Activated T-cell treated with anti-CD3 and anti-CD28 coated beads, Interleukin-2, amount 50 U/mL, for 24 hours (primary cell): ENCODE measurements at regions not wholly inside any gene's neighbourhood (a gene's known extent, or its start where the extent isn't known, plus 50 kb on each side); places are given as distances from the start of the nearest gene placed in this dataset.

Experiments
- DNase-seq: peaks from one replicate; pipeline ENCODE4 v3.0.0-alpha.2; 2020
- H3K27ac Mint-ChIP-seq: 2 replicates; pipeline ENCODE4 v1.8.0; 2020; ENCODE audit warnings: mild to moderate bottlenecking, mixed read lengths
- H3K27me3 Mint-ChIP-seq: 2 replicates; pipeline ENCODE4 v1.8.0; 2020; ENCODE audit warnings: mixed read lengths
- H3K36me3 Mint-ChIP-seq: 2 replicates; pipeline ENCODE4 v1.8.0; 2020; ENCODE audit warnings: low read depth, mixed read lengths
- H3K4me1 Mint-ChIP-seq: 2 replicates; pipeline ENCODE4 v1.8.0; 2020; ENCODE audit warnings: low read depth, mixed read lengths
- H3K4me3 Mint-ChIP-seq: 2 replicates; pipeline ENCODE4 v1.8.0; 2020; ENCODE audit warnings: mild to moderate bottlenecking, moderate library complexity, mixed read lengths
- H3K9me3 Mint-ChIP-seq: 2 replicates; pipeline ENCODE4 v1.8.0; 2020; ENCODE audit warnings: mixed read lengths

DNA sequence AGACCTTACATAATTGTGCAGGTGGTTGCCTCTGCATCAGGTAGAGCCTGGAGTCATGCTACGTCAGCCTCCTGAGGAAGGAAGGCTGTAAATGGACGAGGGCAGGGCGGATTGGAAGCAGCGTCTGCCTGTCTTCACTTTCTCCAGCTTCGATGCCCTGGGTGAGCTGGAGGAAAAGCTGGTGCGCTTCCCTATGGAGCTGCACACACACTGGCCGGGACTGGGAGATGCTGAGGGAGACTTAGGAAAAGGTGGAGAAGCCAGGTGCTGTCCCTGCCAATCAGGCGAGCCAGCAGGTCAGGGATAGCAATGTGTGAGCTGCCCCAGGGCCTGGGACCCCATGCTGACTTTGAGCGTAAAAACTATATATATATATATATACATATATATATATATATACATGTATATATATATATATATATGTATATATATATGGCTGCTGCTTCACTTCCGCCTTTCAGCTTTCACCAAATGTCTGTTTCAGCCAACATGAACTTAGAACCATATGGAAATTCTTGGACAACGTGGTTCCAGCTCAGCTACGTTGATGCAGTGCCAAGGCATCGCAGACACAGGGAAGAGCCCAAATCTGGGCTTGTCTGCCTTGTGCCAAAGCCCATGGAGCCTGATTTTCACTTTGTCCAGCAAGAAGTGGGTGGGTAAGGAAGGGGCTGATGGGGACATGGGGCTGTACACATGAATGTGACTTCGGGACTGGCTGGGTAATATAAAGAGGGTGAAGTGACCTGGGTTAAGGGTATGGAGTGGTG lies 71.5 kb upstream of the NKD1 start:
- Mint-ChIP-seq H3K9me3 (no peaks in the 10 kb centered on the region), H3K27me3 (no peaks in the 10 kb centered on the region), H3K4me3 (no peak overlapping the region), H3K27ac (no peak overlapping the region), H3K36me3 (no peaks in the 10 kb centered on the region), H3K4me1 (peaks cover 22% of the 10 kb centered on the region)
- no peak for DNase-seq

DNA sequence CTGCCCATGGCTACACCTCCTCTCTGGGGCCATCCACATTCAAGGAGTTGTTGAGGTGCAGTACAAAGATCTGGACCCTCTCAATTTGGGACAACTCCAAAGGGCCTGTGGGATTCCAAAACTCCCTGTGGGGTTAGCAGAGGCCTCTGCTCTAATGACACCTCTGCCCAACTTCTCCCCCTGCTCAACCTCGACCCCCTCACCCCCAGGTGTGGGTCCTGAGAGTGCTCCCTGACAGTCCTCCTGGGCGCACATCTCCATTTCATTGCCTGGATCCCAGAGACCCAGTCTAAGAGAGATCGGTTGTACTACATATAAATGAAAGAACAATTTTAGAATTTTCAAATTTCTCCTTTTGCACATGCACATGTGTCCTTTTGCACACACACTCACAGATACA lies 73.0 kb upstream of the NKD1 start:
- DNase-seq, result no peak
- H3K36me3 Mint-ChIP-seq, result no peaks in the 10 kb centered on the region
- no peaks in the 10 kb centered on the region for H3K27me3 Mint-ChIP-seq
- no peak overlapping the region for H3K27ac Mint-ChIP-seq
- H3K4me1 Mint-ChIP-seq, result peaks cover 22% of the 10 kb centered on the region
- no peak overlapping the region for H3K4me3 Mint-ChIP-seq
- H3K9me3 Mint-ChIP-seq, result no peaks in the 10 kb centered on the region

GRCh38 chr16:50474138-50474537 lies 74.1 kb upstream of the NKD1 start:
- Mint-ChIP-seq H3K4me3 (no peak overlapping the region), H3K27ac (peak overlapping the region; percentile 82), H3K4me1 (peaks cover 22% of the 10 kb centered on the region), H3K36me3 (no peaks in the 10 kb centered on the region), H3K9me3 (no peaks in the 10 kb centered on the region), H3K27me3 (peaks cover 3% of the 10 kb centered on the region)
- no peak for DNase-seq

DNA sequence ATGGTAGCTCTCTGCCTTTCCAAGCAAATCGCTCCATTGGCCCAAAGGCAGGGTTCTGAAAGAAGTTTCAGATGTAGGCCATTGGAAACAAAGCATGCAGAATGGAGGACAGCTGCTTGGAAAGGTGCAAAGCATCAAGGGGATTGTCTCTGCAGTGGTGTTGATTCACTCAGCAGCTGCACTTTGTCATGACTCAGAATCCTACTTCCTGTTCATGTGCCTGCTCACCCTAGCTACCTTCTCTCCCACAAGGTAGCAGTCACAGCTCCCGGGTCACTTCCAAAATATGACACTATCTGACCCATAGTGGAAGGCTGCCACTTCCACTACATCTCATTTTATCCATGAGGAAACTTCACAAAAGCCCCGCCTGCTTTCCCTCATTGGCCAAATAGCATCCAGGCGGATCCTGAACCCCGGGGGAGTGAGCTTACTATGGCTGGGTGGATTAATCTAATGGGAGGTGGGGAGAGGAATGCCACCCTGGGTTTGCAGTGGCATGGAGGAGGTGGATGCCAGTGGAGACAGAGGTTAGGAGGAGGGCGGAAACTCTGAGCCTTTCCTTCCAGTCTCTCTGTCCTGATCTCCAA lies 74.7 kb upstream of the NKD1 start:
- Mint-ChIP-seq H3K4me3 (no peak overlapping the region), H3K4me1 (peaks cover 25% of the 10 kb centered on the region), H3K9me3 (no peaks in the 10 kb centered on the region), H3K27ac (peak overlapping the region; percentile 82), H3K27me3 (peaks cover 10% of the 10 kb centered on the region), H3K36me3 (no peaks in the 10 kb centered on the region)
- no peak for DNase-seq

DNA sequence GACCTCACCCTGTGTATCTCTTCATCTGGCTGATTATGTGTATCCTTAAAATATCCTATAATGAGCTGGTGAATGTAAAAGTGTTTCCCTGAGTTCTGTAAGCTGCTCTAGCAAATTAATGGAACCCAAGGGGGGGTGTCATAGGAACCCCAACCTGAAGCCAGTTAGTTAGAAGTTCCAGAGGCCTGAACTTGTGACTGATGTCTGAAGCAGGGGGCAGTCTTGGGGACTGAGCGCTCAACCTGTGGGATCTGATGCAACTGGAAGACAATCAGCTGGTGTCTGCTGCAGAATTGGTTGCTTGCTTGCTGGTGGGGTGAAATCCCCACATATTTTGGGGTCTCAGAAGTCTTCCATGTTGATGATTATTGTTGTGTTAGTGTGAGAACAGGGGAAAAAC lies 75.7 kb upstream of the NKD1 start:
- Mint-ChIP-seq H3K4me1 (peaks cover 31% of the 10 kb centered on the region), H3K27me3 (peaks cover 15% of the 10 kb centered on the region)
- no peak for DNase-seq

DNA sequence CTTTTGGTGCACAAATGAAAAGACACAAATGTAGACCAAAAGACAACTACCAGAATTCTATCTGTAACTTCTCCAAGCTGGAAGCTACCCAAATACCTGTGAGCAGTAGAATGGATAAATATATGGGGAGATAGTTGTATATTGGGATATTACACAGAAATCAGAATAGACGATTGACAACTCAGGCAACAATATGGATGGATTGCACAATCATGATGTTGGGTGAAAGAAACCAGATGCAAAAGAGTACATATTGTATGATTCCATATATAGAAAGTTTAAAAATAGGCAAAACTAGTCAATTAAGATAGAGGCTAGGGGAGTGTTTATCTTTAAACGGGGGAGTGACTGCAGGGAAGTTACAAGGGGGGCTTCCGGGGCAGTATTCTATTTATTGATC lies 77.5 kb upstream of the NKD1 start:
- Mint-ChIP-seq H3K4me1 (peaks cover 31% of the 10 kb centered on the region), H3K4me3 (no peak overlapping the region), H3K27ac (no peak overlapping the region), H3K27me3 (peaks cover 25% of the 10 kb centered on the region), H3K9me3 (no peaks in the 10 kb centered on the region), H3K36me3 (no peaks in the 10 kb centered on the region)
- no peak for DNase-seq

More for the DNA sequence above, 75.7 kb upstream of the NKD1 start:
- Mint-ChIP-seq H3K36me3 (no peaks in the 10 kb centered on the region), H3K9me3 (no peaks in the 10 kb centered on the region), H3K27ac (no peak overlapping the region), H3K4me3 (no peak overlapping the region)

GRCh38 chr16:50469744-50470321 lies 78.4 kb upstream of the NKD1 start:
- Mint-ChIP-seq H3K9me3 (no peaks in the 10 kb centered on the region), H3K36me3 (no peaks in the 10 kb centered on the region), H3K4me3 (no peak overlapping the region), H3K27me3 (peaks cover 29% of the 10 kb centered on the region), H3K4me1 (peaks cover 29% of the 10 kb centered on the region), H3K27ac (no peak overlapping the region)
- DNase-seq, result no peak

GRCh38 chr16:50469121-50469743 lies 79.0 kb upstream of the NKD1 start:
- Mint-ChIP-seq H3K4me3 (peak overlapping the region; percentile 8), H3K4me1 (peaks cover 26% of the 10 kb centered on the region), H3K36me3 (no peaks in the 10 kb centered on the region), H3K27me3 (peaks cover 29% of the 10 kb centered on the region), H3K9me3 (no peaks in the 10 kb centered on the region), H3K27ac (no peak overlapping the region)
- no peak for DNase-seq

GRCh38 chr16:50468749-50469078 lies 79.5 kb upstream of the NKD1 start:
- Mint-ChIP-seq H3K4me3 (peak overlapping the region; percentile 54), H3K36me3 (no peaks in the 10 kb centered on the region), H3K27ac (no peak overlapping the region), H3K4me1 (peaks cover 20% of the 10 kb centered on the region), H3K27me3 (peaks cover 29% of the 10 kb centered on the region), H3K9me3 (no peaks in the 10 kb centered on the region)
- DNase-seq, result no peak

DNA sequence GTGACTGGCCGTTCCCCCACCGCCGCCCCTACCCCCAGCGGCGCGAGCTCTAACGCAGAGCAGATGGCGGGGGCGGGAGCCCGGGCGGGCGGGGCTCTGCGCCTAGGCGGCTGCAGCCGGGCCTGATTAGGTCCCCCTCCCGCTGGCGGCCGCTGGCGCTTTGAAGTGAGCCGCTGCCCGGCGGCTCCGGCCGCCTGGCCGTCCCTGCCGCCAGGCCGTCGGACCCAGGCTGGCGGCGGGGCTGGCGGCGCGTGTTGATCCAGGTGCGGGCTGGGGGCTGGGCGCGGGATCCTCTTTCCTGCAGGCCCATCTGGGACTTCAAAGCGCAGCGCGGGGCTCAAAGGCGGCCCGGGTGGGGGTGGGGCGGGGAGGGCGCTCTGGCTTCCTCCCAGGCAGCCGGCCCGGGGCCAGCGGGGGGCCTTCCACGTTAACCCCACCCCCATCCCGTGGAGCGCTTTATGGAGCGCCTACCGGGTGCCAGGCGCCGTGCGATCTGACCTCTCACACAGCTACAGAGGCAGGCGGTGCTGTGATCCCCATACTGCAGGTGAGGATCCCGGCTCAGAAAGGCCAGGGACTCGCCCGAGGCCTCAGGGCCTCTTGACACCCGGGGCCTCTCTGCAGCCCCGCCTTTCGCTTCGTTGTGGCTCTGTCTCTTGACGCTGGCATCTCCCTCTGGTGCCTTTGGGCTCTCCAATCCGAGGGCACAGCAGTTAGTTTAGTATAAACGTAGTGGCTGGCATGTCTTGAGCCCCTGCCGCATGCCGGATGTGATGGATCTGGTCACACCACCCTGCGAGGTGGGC lies 80.0 kb upstream of the NKD1 start:
- peak; percentile 47 for DNase-seq
- peaks cover 15% of the 10 kb centered on the region for H3K4me1 Mint-ChIP-seq
- H3K36me3 Mint-ChIP-seq, result no peaks in the 10 kb centered on the region
- peaks cover 29% of the 10 kb centered on the region for H3K27me3 Mint-ChIP-seq
- no peak overlapping the region for H3K27ac Mint-ChIP-seq
- H3K4me3 Mint-ChIP-seq, result peak overlapping the region; percentile 57
- no peaks in the 10 kb centered on the region for H3K9me3 Mint-ChIP-seq

- DNase-seq, result no peak
- Mint-ChIP-seq H3K4me1 (peaks cover 10% of the 10 kb centered on the region), H3K36me3 (no peaks in the 10 kb centered on the region), H3K27me3 (peaks cover 29% of the 10 kb centered on the region), H3K9me3 (no peaks in the 10 kb centered on the region), H3K27ac (no peak overlapping the region), H3K4me3 (peak overlapping the region; percentile 57)
Measured at GRCh38 chr16:50467559-50467942, 80.6 kb upstream of the NKD1 start.

- Mint-ChIP-seq H3K4me3 (no peak overlapping the region), H3K36me3 (no peaks in the 10 kb centered on the region), H3K27me3 (peaks cover 29% of the 10 kb centered on the region), H3K9me3 (no peaks in the 10 kb centered on the region), H3K27ac (no peak overlapping the region), H3K4me1 (peaks cover 8% of the 10 kb centered on the region)
- DNase-seq, result no peak
Measured at GRCh38 chr16:50466170-50466569, 82.0 kb upstream of the NKD1 start.

GRCh38 chr16:50464325-50465290 lies 83.6 kb upstream of the NKD1 start:
- DNase-seq, result no peak
- no peak overlapping the region for H3K4me3 Mint-ChIP-seq
- H3K27me3 Mint-ChIP-seq, result peaks cover 29% of the 10 kb centered on the region
- H3K27ac Mint-ChIP-seq, result no peak overlapping the region
- no peaks in the 10 kb centered on the region for H3K9me3 Mint-ChIP-seq
- no peaks in the 10 kb centered on the region for H3K36me3 Mint-ChIP-seq
- peaks cover 8% of the 10 kb centered on the region for H3K4me1 Mint-ChIP-seq
